ENCODE measurements at regions not wholly inside any gene's neighbourhood (a gene's known extent, or its start where the extent isn't known, plus 50 kb on each side); places are given as distances from the start of the nearest gene placed in this dataset.

GRCh38 chr6:167392631-167393316 lies 67.9 kb downstream of the TTLL2 start:
- DNase-seq, result no peak
- POLR2A ChIA-PET, result no interaction called here
- ATAC-seq, result no peak
- no peak overlapping the region for H3K4me3 Mint-ChIP-seq
- H3K9me3 Mint-ChIP-seq, result no peaks in the 10 kb centered on the region
- peaks cover 0 to 9% (median 0%) of the 10 kb centered on the region in 5 donors for H3K27me3 Mint-ChIP-seq
- H3K4me1 Mint-ChIP-seq, result no peaks in the 10 kb centered on the region
- H3K36me3 Mint-ChIP-seq, result no peaks in the 10 kb centered on the region
- no peak overlapping the region for H3K27ac Mint-ChIP-seq

- Mint-ChIP-seq H3K4me1 (no peaks in the 10 kb centered on the region), H3K27ac (peak overlapping the region in 1 of 10 donors; percentile 46), H3K9me3 (no peaks in the 10 kb centered on the region), H3K4me3 (no peak overlapping the region), H3K36me3 (no peaks in the 10 kb centered on the region), H3K27me3 (peaks cover 0 to 9% (median 2%) of the 10 kb centered on the region in 5 donors)
- DNase-seq (no peak), ATAC-seq (no peak)
- POLR2A ChIA-PET, result no interaction called here
Measured at GRCh38 chr6:167393731-167394130, 68.8 kb downstream of the TTLL2 start.

DNA sequence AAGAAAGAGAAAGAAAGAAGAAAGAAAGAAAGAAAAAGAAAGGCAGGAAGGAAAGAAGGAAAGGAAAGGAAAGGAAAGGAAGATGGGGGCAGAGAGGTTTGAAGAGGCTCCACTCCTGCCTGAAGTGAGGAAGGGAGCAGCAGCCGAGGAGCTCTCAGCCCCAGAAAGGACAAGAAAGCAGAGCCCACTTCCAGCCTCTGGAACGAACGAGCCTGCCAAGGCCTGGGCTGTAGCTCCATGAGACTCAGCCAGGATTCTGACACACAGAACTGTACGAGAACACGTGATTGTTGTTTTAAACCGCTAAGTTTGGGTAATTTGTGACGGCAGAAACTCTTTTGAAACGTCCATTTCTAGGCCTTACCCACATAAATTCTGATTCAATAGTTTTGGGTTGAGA lies 69.5 kb downstream of the TTLL2 start:
- ATAC-seq (no peak), DNase-seq (no peak)
- no peak overlapping the region for H3K4me3 Mint-ChIP-seq
- H3K27me3 Mint-ChIP-seq, result peaks cover 0 to 9% (median 2%) of the 10 kb centered on the region in 5 donors
- H3K36me3 Mint-ChIP-seq, result no peaks in the 10 kb centered on the region
- POLR2A ChIA-PET, result no interaction called here
- H3K27ac Mint-ChIP-seq, result peak overlapping the region in 2 of 10 donors; percentile 11 to 46
- H3K4me1 Mint-ChIP-seq, result no peaks in the 10 kb centered on the region
- H3K9me3 Mint-ChIP-seq, result no peaks in the 10 kb centered on the region

- Mint-ChIP-seq H3K27me3 (peaks cover 0 to 9% (median 3%) of the 10 kb centered on the region in 5 donors), H3K27ac (peak overlapping the region in 1 of 10 donors; percentile 46)
Measured at GRCh38 chr6:167394820-167395219, 69.9 kb downstream of the TTLL2 start.

GRCh38 chr6:167396068-167396658 lies 71.3 kb downstream of the TTLL2 start:
- no peak for DNase-seq
- peaks cover 0 to 9% (median 3%) of the 10 kb centered on the region in 5 donors for H3K27me3 Mint-ChIP-seq
- no peak for ATAC-seq
- H3K4me1 Mint-ChIP-seq, result no peaks in the 10 kb centered on the region
- H3K9me3 Mint-ChIP-seq, result no peaks in the 10 kb centered on the region
- no peak overlapping the region for H3K4me3 Mint-ChIP-seq
- POLR2A ChIA-PET, result no interaction called here
- H3K27ac Mint-ChIP-seq, result peak overlapping the region in 1 of 10 donors; percentile 68
- H3K36me3 Mint-ChIP-seq, result no peaks in the 10 kb centered on the region

More at GRCh38 chr6:167394820-167395219, 69.9 kb downstream of the TTLL2 start:
- Mint-ChIP-seq H3K9me3 (no peaks in the 10 kb centered on the region), H3K4me1 (no peaks in the 10 kb centered on the region), H3K36me3 (no peaks in the 10 kb centered on the region), H3K4me3 (no peak overlapping the region)
- DNase-seq (no peak), ATAC-seq (no peak)
- POLR2A ChIA-PET, result no interaction called here

DNA sequence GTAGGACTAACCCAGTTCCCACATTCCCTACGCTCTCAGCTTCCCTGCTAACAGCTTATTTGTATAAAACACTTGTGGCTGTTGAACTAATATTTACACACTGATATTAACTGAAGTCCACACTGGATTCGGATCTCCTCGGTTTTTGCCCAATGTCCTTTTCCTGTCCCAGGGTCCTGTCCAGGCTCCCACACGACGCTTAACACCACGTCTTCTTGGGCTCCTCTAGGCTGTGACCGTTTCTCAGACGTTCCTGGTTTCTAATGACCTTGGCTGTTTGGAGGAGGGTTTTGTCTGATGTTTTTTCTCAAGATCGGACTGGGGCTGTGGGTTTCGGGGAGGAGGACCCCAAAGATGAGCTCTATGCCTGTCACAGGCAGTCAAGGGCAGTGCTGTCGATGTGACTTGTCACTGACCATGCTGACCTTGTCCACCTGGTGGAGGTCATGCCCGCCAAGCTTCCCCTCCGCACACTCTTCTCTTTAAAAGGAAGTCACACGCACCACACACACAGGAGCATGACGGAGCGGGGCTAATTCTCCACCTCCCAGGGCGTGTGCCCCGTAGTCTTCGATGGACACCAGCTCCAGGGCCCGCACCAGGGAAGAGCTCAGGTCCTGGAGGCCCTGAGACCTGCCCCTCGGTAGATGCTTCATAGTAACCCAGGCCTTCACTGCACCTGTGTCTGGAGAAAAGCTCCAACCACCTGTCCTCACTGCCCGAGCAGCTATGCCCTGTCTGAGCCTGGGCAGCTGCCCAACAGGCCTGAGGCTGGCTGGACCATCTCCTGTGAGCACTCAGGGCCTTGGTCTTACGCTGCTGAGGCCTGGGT lies 72.0 kb downstream of the TTLL2 start:
- Mint-ChIP-seq H3K4me1 (no peaks in the 10 kb centered on the region), H3K27me3 (peaks cover 0 to 11% (median 2%) of the 10 kb centered on the region in 5 donors), H3K27ac (peak overlapping the region in 1 of 10 donors; percentile 68), H3K4me3 (no peak overlapping the region), H3K9me3 (no peaks in the 10 kb centered on the region), H3K36me3 (no peaks in the 10 kb centered on the region)
- ATAC-seq, result no peak
- DNase-seq, result no peak
- POLR2A ChIA-PET, result no interaction called here

GRCh38 chr6:167397712-167398111 lies 72.8 kb downstream of the TTLL2 start:
- no peak overlapping the region for H3K27ac Mint-ChIP-seq
- POLR2A ChIA-PET, result no interaction called here
- H3K27me3 Mint-ChIP-seq, result peaks cover 0 to 16% (median 0%) of the 10 kb centered on the region in 5 donors
- ATAC-seq (no peak), DNase-seq (no peak)
- H3K4me3 Mint-ChIP-seq, result no peak overlapping the region
- H3K9me3 Mint-ChIP-seq, result no peaks in the 10 kb centered on the region
- no peaks in the 10 kb centered on the region for H3K36me3 Mint-ChIP-seq
- H3K4me1 Mint-ChIP-seq, result no peaks in the 10 kb centered on the region

- Mint-ChIP-seq H3K4me1 (no peaks in the 10 kb centered on the region), H3K4me3 (no peak overlapping the region), H3K36me3 (no peaks in the 10 kb centered on the region), H3K27me3 (peaks cover 0 to 15% (median 3%) of the 10 kb centered on the region in 5 donors), H3K27ac (peak overlapping the region in 1 of 10 donors; percentile 10), H3K9me3 (no peaks in the 10 kb centered on the region)
- ATAC-seq (no peak), DNase-seq (no peak)
- POLR2A ChIA-PET, result no interaction called here
Measured at GRCh38 chr6:167398214-167399050, 73.5 kb downstream of the TTLL2 start.

DNA sequence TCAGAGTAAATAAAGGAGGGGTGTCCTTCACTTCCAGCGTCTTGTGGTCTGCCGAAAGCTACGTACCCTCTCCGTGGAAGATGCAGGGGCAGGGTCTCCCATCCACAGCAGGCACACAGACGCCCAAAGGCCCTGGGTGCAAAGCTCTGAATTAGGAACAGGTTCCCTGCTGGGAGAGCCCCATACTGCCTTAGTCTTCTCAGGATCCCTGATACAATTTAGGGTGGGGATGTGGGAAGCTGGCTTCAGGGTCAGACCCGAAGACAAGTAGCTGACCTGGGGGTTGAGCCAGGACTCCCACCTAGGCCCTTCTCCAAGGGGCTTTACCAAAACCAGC lies 74.1 kb downstream of the TTLL2 start:
- Mint-ChIP-seq H3K4me3 (no peak overlapping the region), H3K36me3 (no peaks in the 10 kb centered on the region), H3K9me3 (no peaks in the 10 kb centered on the region)

GRCh38 chr6:167399599-167399998 lies 74.7 kb downstream of the TTLL2 start:
- peaks cover 2 to 16% (median 9%) of the 10 kb centered on the region in 5 donors for H3K27me3 Mint-ChIP-seq
- DNase-seq (no peak), ATAC-seq (no peak)
- H3K4me1 Mint-ChIP-seq, result no peaks in the 10 kb centered on the region
- H3K36me3 Mint-ChIP-seq, result no peaks in the 10 kb centered on the region
- H3K4me3 Mint-ChIP-seq, result no peak overlapping the region
- no peaks in the 10 kb centered on the region for H3K9me3 Mint-ChIP-seq
- POLR2A ChIA-PET, result no interaction called here
- no peak overlapping the region for H3K27ac Mint-ChIP-seq

More for the DNA sequence above, 74.1 kb downstream of the TTLL2 start:
- H3K27me3 Mint-ChIP-seq, result peaks cover 2 to 16% (median 9%) of the 10 kb centered on the region in 5 donors
- POLR2A ChIA-PET, result no interaction called here
- DNase-seq, result no peak
- no peaks in the 10 kb centered on the region for H3K4me1 Mint-ChIP-seq
- ATAC-seq, result no peak
- no peak overlapping the region for H3K27ac Mint-ChIP-seq

- Mint-ChIP-seq H3K27me3 (peaks cover 2 to 22% (median 15%) of the 10 kb centered on the region in 5 donors), H3K4me3 (no peak overlapping the region), H3K4me1 (no peaks in the 10 kb centered on the region), H3K9me3 (no peaks in the 10 kb centered on the region), H3K36me3 (no peaks in the 10 kb centered on the region), H3K27ac (no peak overlapping the region)
- POLR2A ChIA-PET, result no interaction called here
- ATAC-seq (no peak), DNase-seq (no peak)
Measured at GRCh38 chr6:167400482-167401138, 75.7 kb downstream of the TTLL2 start.

- Mint-ChIP-seq H3K9me3 (no peaks in the 10 kb centered on the region), H3K4me3 (no peak overlapping the region), H3K36me3 (no peaks in the 10 kb centered on the region), H3K27me3 (peaks cover 2 to 27% (median 20%) of the 10 kb centered on the region in 5 donors), H3K27ac (no peak overlapping the region), H3K4me1 (no peaks in the 10 kb centered on the region)
- no peak for DNase-seq
- POLR2A ChIA-PET, result no interaction called here
- no peak for ATAC-seq
Measured at GRCh38 chr6:167401525-167402194, 76.8 kb downstream of the TTLL2 start.

Data from naive thymus-derived CD8-positive, alpha-beta T cell (primary cell).